Skeletal muscle cell (primary cell): ENCODE measurements at regions not wholly inside any gene's neighbourhood (a gene's known extent, or its start where the extent isn't known, plus 50 kb on each side); places are given as distances from the start of the nearest gene placed in this dataset.
"Not testable (repeated sequence)": the region's sequence is repeated elsewhere in the genome, so short reads cannot be mapped to it uniquely, and the experiment has no call there.

Experiments
- DNase-seq: peaks from one replicate; pipeline ENCODE4 v3.0.0-alpha.2; 2010; ENCODE audit warnings: low read depth
- H3K4me3 ChIP-seq: 2 replicates; pipeline ENCODE4 v1.5.1; 2011; ENCODE audit warnings: low read depth, mild to moderate bottlenecking, control low read depth, low read length, moderate library complexity

DNA sequence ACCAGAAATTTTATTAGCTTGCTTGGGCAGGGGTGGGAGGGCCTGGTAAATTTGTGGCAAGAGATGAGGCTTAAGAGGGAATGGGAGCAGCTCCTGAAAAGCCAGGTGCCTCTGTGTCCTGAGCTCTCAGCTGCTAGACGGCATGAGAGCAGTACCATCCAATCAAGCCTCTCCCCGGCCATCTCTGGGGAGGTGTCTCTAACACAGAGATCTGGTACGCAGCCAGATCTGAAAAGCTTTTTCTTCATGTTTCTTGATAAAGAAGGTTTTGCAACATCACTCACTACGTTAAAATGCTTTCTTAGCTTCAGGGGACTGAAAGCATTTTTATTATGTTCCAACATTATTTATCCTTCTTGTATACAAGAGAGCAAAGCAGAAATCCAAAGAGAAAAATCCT is 488.2 kb downstream of the RBFOX1 start:
- no peak overlapping the region for H3K4me3 ChIP-seq
- DNase-seq: no peak

DNA sequence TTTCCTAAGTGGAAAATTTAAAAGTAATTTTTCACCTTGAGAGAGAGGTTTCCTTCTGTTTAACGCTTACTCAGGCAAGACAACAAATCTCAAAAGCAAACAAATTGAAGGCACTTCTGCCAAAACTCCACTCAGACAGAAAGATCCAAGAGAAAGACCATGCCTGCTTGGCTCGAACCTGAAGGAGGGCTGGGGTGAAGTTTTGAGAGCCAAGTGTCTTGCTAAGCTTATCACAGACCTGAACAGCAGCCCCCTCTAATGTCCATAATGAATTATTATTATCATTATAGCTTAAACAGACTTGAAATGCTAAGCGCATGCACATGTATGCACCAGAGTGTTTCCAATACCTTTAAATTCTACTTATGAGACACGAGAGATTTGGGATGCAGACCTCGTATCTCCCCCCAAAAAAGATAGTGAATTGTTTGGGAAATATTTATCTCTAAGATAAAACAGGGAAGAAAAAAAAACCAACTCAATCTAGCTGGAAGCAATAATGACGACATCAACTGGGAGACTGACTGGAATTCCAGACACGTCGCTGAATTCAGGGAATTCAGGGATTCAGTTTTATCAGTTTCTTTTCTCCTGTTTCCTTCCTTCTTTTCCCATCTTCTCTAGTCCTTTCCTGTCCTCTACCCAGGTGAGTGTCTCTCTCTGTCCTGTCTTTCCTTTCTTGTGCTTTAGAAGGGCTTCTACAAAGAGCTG is 473.2 kb downstream of the RBFOX1 start:
- DNase-seq: no peak
- H3K4me3 ChIP-seq: no peak overlapping the region

DNA sequence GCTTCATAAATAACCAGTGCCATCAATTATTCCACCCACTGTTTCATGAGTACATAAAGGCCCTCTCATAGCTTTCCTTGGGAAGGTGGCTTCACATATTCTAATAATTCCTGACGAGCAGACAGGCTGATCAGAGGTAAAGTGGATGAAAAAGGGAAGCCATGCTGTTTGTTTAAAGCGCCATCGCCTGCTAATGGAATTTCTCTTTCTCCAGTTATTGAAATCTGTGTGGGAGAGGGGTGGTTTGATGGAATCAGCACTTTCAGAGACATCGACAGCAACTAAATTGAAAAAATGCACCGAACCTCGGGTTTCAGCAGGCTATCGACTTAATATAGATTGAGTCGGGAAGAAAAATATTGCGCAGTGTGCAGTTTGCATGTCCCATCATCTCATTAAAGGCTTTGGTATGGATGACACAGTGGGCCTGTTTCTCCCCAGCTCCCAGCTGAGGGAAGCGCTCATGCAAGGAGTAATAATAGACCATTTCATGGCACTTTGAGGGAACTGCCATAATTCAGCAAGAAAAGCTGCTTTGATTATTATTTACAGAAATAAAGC is 472.1 kb downstream of the RBFOX1 start:
- no peak overlapping the region for H3K4me3 ChIP-seq
- no peak for DNase-seq

DNA sequence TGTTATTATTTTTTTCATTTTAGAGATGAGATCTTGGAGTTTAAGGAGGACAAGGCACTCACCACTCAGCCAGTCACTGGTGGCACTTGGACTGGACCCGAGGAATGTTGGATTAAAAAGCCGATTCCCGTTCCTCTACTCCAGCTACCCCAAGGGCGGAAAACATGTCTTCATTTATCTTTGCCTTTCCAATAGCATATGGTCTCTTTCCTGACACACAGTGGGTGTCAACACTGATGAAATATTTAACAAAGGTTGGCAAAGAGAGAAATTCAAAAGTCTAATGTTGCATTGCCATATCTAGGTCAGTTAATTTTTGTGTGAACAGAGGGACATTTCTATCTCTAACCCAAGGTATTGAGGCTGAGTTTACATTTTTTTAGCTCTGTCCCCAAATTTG is 459.7 kb downstream of the RBFOX1 start:
- no peak overlapping the region for H3K4me3 ChIP-seq
- DNase-seq: no peak

DNA sequence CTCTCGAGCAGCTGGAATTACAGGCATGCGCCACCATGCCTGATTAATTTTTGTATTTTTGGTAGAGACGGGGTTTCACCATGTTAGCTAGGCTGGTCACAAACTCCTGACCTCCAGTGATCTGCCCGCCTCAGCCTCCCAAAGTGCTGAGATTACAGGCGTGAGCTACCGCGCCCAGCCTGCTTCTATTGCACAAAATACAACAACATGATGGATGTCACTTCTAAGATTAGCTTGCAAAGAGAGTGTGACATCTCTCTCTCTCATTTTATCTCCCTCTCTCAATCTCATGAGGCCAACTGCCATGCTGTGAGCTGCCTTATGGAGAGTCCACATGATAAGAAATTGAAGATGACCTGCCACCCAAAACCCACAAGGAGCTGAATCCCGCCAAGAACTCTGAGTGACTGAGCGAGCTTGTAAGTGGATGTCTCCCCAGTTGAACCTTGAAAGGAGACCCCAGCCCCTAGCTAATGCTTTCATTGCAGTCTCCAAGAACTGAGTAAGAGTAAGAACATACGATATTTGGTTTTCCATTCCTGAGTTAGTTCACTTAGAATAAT is 458.5 kb downstream of the RBFOX1 start:
- no peak for DNase-seq
- no peak overlapping the region for H3K4me3 ChIP-seq

DNA sequence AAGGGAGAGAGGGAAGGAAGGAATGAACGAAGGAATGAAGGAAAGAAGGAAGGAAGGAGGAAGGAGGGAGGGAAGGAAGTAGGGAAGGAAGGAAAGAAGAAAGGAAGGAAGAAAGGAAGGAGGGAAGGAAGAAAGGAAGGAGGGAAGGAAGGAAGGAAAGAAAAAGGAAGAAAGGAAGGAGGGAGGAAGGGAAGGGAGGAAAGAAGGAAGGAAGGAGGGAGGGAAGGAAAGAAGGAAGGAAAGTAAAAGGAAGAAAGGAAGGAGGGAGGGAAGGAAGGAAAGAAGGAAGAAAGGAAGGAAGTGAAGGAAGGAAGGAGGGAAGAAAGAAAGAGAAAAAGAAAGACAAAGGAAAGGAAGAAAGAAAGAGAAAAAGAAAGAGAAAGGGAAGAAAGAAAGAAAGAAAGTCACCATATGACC is 442.4 kb downstream of the RBFOX1 start:
- no peak for DNase-seq
- H3K4me3 ChIP-seq: no peak overlapping the region

DNA sequence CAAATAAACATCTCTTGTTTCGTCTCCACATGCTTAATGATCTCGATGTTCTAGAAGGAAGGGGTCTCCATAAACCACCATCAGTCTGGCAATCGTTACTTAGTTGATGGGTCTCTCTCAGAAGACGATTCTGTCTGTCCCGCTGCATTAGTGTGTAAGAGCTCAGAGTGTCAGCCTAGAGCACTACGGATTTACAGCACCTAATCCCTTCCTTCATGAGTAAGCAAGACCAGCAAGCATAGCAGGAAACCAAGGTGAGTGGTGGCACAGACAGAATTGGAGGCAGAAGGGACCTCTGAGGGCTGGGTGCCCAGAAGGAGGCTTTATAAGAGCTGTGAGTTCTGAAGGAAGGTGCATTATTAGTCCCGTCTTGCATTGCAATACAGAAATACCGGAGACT is 440.1 kb downstream of the RBFOX1 start:
- no peak overlapping the region for H3K4me3 ChIP-seq
- DNase-seq: no peak

DNA sequence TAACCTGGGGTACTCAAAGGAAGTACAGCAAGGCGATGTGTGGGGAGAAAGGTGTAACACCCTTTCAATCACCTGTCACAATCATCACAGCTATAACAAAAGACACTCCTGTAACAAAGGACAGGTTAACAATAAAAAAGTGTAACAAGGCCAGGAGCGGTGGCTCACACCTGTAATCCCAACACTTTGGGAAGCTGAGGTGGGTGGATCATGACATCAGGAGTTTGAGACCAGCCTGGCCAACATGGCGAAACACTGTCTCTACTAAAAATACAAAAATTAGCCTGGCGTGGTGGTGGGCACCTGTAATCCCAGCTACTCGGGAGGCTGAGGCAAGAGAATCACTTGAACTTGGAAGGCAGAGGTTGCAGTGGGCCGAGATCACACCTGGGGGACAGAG is 436.4 kb downstream of the RBFOX1 start:
- DNase-seq, H3K4me3 ChIP-seq: not testable (repeated sequence)

DNA sequence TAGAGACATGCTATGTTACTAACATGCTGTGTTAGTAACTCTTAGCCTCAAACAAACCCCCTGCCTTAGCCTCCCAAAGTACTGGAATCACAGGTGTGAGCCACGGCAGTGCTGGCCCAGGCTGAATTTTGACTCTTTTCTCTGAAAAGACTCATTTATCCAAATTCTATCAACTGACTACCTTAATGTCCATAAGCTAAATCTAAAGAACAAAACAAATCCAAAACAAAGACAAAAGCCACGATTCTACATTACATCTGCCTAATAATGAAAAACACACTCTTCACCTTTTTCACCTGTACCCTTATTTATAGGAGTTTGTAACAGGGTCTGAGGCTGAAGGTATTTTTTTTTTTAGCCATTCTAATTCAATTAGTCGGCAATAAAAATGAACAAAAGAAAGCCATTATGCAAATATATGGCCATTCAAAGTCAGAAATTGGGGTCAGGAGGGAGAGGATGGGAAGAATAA is 432.5 kb downstream of the RBFOX1 start:
- H3K4me3 ChIP-seq: no peak overlapping the region
- no peak for DNase-seq

DNA sequence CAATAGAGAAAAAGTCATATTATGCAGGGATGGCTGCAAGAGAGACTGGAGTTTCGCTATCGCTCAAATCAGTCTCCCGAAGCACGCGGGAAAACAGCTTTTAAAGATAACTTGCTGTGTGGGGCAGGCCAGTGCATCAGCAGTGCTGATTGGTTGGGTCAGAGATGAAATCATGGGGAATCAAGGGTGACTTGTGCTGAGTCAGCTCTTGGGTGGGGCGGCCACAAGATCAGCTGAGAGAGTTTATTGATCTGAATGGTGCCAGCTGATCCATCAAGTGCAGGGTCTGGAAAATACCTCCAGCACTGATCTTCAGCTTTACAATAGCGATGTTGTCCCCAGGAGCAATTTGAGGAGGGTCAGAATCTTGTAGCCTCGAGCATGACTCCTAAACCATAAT is 430.5 kb downstream of the RBFOX1 start:
- DNase-seq: no peak
- H3K4me3 ChIP-seq: no peak overlapping the region
